ENCODE measurements at regions not wholly inside any gene's neighbourhood (a gene's known extent, or its start where the extent isn't known, plus 50 kb on each side); places are given as distances from the start of the nearest gene placed in this dataset.

DNA sequence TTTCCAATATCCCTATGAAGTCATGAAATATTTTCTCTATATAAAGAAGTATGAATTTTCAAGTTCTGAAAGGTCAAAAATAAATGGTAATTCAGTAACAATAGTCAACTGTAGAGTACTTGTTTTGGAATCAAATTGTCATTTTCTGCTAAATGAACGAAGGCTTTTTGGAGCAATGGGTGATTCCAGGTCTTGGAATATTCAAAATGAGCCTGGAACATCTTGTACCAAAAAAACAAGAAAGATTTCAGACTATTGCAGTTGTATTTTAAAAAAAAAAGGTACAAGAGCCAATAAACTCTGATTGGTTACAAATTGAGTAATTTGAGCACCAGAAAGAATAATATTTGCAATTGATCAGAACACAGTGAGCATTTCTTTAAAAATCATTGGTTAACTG, 730.1 kb downstream of the DTWD2 start:
- TF ChIP-seq CTCF (IDR thresholded peaks at IDR 0.05), result no peak
- no peak for TF ChIP-seq EZH2 (IDR thresholded peaks at IDR 0.05)
- no peak for TF ChIP-seq EZH2phosphoT487 (IDR thresholded peaks at IDR 0.05)

All from neural progenitor cell (in vitro differentiated cells).